Peyer's patch (tissue), 4 donors: ENCODE measurements at regions not wholly inside any gene's neighbourhood (a gene's known extent, or its start where the extent isn't known, plus 50 kb on each side); places are given as distances from the start of the nearest gene placed in this dataset.

ENCODE experiments used
- CTCF ChIP-seq, 6 experiments: fragments of 450-650 bp in 4 of 6; fragments of 200-600 bp in 2 of 6; sonication (generic) in 1 of 6; IDR thresholded peaks; one replicate each; pipeline ENCODE4 v1.5.1; 2017 to 2019; ENCODE audit warnings: antibody characterized with exemption in 6 of 6, mild to moderate bottlenecking in 3 of 6, moderate library complexity in 1 of 6
- POLR2A ChIP-seq, 2 donors: fragments of 450-650 bp; IDR thresholded peaks; one replicate each; pipeline ENCODE4 v1.5.1; 2017; ENCODE audit warnings: antibody characterized with exemption in 2 of 2, mild to moderate bottlenecking in 2 of 2, moderate library complexity in 2 of 2

- TF ChIP-seq CTCF (IDR thresholded peaks at IDR 0.05) (no peak), POLR2A (IDR thresholded peaks at IDR 0.05) (no peak)
Observed at GRCh38 chrX:125444659-125445058, 125.0 kb downstream of the TEX13C start.
